GM23338 (cell line): ENCODE measurements at regions not wholly inside any gene's neighbourhood (a gene's known extent, or its start where the extent isn't known, plus 50 kb on each side); places are given as distances from the start of the nearest gene placed in this dataset.

Experiments used
- ATAC-seq: fragments of 200-7000 bp; cut with Tn5 transposase; 3 replicates; pipeline ENCODE4 v1.9.1; 2020
- DNase-seq: peaks from one replicate; pipeline ENCODE4 v3.0.0-alpha.2; 2015; ENCODE audit warnings: low spot score
- H2AFZ ChIP-seq: fragments of 200-600 bp; sonication (generic); 2 replicates; pipeline ENCODE4 v1.8.0; 2016; ENCODE audit warnings: antibody characterized with exemption, mild to moderate bottlenecking, moderate library complexity
- H3F3A ChIP-seq: fragments of 200-600 bp; sonication (generic); replicated peaks from 2 replicates; pipeline ENCODE4 v1.8.0; 2017; ENCODE audit warnings: antibody characterized with exemption, mixed run types, low read depth
- H3K27ac ChIP-seq: fragments of 200-600 bp; sonication (generic); 2 replicates; pipeline ENCODE4 v1.6.1; 2016; ENCODE audit warnings: low read depth
- H3K27me3 ChIP-seq: fragments of 200-600 bp; sonication (generic); 2 replicates; pipeline ENCODE4 v1.8.0; 2016; ENCODE audit warnings: mild to moderate bottlenecking, mixed run types, moderate library complexity; ENCODE audit not compliant: insufficient read depth
- H3K36me3 ChIP-seq: fragments of 200-600 bp; sonication (generic); 2 replicates; pipeline ENCODE4 v1.8.0; 2016; ENCODE audit warnings: mild to moderate bottlenecking; ENCODE audit not compliant: insufficient read depth
- H3K4me1 ChIP-seq: fragments of 200-600 bp; sonication (generic); 2 replicates; pipeline ENCODE4 v1.8.0; 2016; ENCODE audit warnings: mild to moderate bottlenecking, moderate library complexity; ENCODE audit not compliant: insufficient read depth
- H3K4me2 ChIP-seq: fragments of 200-600 bp; sonication (generic); 2 replicates; pipeline ENCODE4 v1.7.1; 2017; ENCODE audit warnings: mixed run types
- H3K4me3 ChIP-seq: fragments of 200-600 bp; sonication (generic); 2 replicates; pipeline ENCODE4 v1.6.1; 2016; ENCODE audit warnings: mixed run types
- H3K79me2 ChIP-seq: fragments of 200-600 bp; sonication (generic); replicated peaks from 2 replicates; pipeline ENCODE4 v1.8.0; 2017; ENCODE audit warnings: mild to moderate bottlenecking; ENCODE audit not compliant: insufficient read depth
- H3K9me2 ChIP-seq: fragments of 200-600 bp; sonication (generic); 2 replicates; pipeline ENCODE4 v1.8.0; 2017; ENCODE audit not compliant: insufficient read depth
- H4K20me1 ChIP-seq: fragments of 200-600 bp; sonication (generic); replicated peaks from 2 replicates; pipeline ENCODE4 v1.8.0; 2017; ENCODE audit warnings: mild to moderate bottlenecking; ENCODE audit not compliant: insufficient read depth
- H3K27ac Mint-ChIP-seq: 2 replicates; pipeline ENCODE4 v1.8.0; 2020; ENCODE audit warnings: inconsistent platforms, mild to moderate bottlenecking, moderate library complexity, mixed read lengths
- H3K27me3 Mint-ChIP-seq: 3 replicates; pipeline ENCODE4 v1.8.0; 2022; ENCODE audit warnings: low read depth, mild to moderate bottlenecking, moderate library complexity, mixed read lengths, inconsistent platforms; ENCODE audit not compliant: insufficient read depth, poor library complexity
- H3K36me3 Mint-ChIP-seq: 3 replicates; pipeline ENCODE4 v1.8.0; 2021; ENCODE audit warnings: low read depth, mild to moderate bottlenecking, inconsistent platforms, moderate library complexity, mixed read lengths
- H3K4me1 Mint-ChIP-seq: 3 replicates; pipeline ENCODE4 v1.8.0; 2020; ENCODE audit warnings: mild to moderate bottlenecking, inconsistent platforms, mixed read lengths
- H3K4me3 Mint-ChIP-seq: 3 replicates; pipeline ENCODE4 v1.8.0; 2021; ENCODE audit warnings: moderate library complexity, mild to moderate bottlenecking, inconsistent platforms, mixed read lengths
- H3K9me3 Mint-ChIP-seq: 3 replicates; pipeline ENCODE4 v1.8.0; 2020; ENCODE audit warnings: moderate library complexity, mild to moderate bottlenecking, inconsistent platforms, mixed read lengths
- CREB1 ChIP-seq: fragments of 250-450 bp; sonication (Bioruptor Pico); IDR thresholded peaks from 2 replicates; pipeline ENCODE4 v1.5.0; 2020; ENCODE audit warnings: low read depth, mild to moderate bottlenecking, moderate library complexity
- ETS1 ChIP-seq: IDR thresholded peaks from 2 replicates; pipeline ENCODE4 v1.6.1; 2016; ENCODE audit warnings: antibody characterized with exemption
- EZH2 ChIP-seq: fragments of 200-600 bp; sonication (generic); IDR thresholded peaks from one replicate; pipeline ENCODE4 v1.8.0; 2017; ENCODE audit warnings: antibody characterized with exemption, mild to moderate bottlenecking, low read depth; ENCODE audit not compliant: unreplicated experiment
- EZH2phosphoT487 ChIP-seq: fragments of 200-600 bp; sonication (generic); IDR thresholded peaks from one replicate; pipeline ENCODE4 v1.8.1; 2018; ENCODE audit warnings: antibody characterized with exemption; ENCODE audit not compliant: unreplicated experiment
- JUNB ChIP-seq: IDR thresholded peaks from one replicate; pipeline ENCODE4 v1.6.1; 2016; ENCODE audit warnings: antibody characterized with exemption; ENCODE audit not compliant: unreplicated experiment
- NANOG ChIP-seq: IDR thresholded peaks from 2 replicates; pipeline ENCODE4 v1.6.1; 2016; ENCODE audit warnings: antibody characterized with exemption, borderline replicate concordance
- POLR2AphosphoS5 ChIP-seq: IDR thresholded peaks from 2 replicates; pipeline ENCODE4 v1.6.1; 2016; ENCODE audit warnings: antibody characterized with exemption, low read depth
- REST ChIP-seq: IDR thresholded peaks from one replicate; pipeline ENCODE4 v1.6.1; 2018; ENCODE audit warnings: antibody characterized with exemption; ENCODE audit not compliant: unreplicated experiment
- STAT1 ChIP-seq: IDR thresholded peaks from one replicate; pipeline ENCODE4 v1.6.1; 2016; ENCODE audit warnings: antibody characterized with exemption; ENCODE audit not compliant: unreplicated experiment
- ZNF114 ChIP-seq: fragments of 250-450 bp; sonication (Bioruptor Pico); IDR thresholded peaks from 2 replicates; pipeline ENCODE4 v1.5.0; 2020; ENCODE audit warnings: mild to moderate bottlenecking, moderate library complexity
- ZNF331 ChIP-seq: fragments of 250-450 bp; sonication (Bioruptor Pico); IDR thresholded peaks from 2 replicates; pipeline ENCODE4 v1.5.0; 2020; ENCODE audit warnings: low read depth, mild to moderate bottlenecking, moderate library complexity
- TF ChIP-seq, protein P1 (sequence below): fragments of 250-450 bp; sonication (Bioruptor Pico); IDR thresholded peaks from 2 replicates; pipeline ENCODE4 v1.5.0; 2020; ENCODE audit warnings: mild to moderate bottlenecking, moderate library complexity
- TF ChIP-seq, protein P2 (sequence below), 2 experiments: fragments of 200-600 bp in 1 of 2; sonication (generic) in 1 of 2; conservative IDR thresholded peaks; 2 replicates each; pipeline versions ENCODE4 v1.5.1 to v1.6.1; 2016 to 2017; ENCODE audit warnings: antibody characterized with exemption in 2 of 2, low read depth in 2 of 2, mild to moderate bottlenecking in 2 of 2, moderate library complexity in 1 of 2

- no peak for TF ChIP-seq POLR2AphosphoS5
Observed at GRCh38 chr9:85168412-85168811, 498.9 kb downstream of the NTRK2 start (continued).

DNA sequence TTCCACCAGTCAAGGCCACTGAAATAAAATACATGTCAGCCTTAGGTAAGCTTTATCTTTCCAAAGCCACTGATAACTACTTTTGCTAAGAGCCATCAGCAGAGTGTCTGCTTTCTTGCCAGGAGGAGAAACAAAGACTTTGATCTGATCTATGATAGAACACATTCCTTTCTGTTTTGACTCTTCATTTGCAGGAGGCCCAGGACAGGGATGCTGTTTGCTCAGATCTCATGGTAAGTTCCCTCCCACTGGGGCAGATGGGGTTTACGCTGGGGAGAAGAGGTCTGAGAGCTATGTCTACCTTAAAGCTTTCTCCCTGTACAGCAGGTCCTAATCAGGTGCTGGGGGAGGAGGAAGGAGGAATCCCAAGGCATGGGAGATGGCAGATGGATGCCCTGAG lies 497.6 kb downstream of the NTRK2 start:
- H3K4me2 ChIP-seq, result no peak overlapping the region
- no peaks in the 10 kb centered on the region for H4K20me1 ChIP-seq
- no peak for ATAC-seq

More for the DNA sequence above, 497.6 kb downstream of the NTRK2 start:
- H3K36me3 Mint-ChIP-seq, result no peaks in the 10 kb centered on the region; the same call in 1 of the 3 replicates
- Histone ChIP-seq H2AFZ (peak overlapping the region; percentile 3; the same call in 1 of the 2 replicates), H3F3A (no peaks in the 10 kb centered on the region), H3K4me3 (no peak overlapping the region), H3K36me3 (no peaks in the 10 kb centered on the region; the same call in 1 of the 2 replicates), H3K27me3 (no peaks in the 10 kb centered on the region), H3K9me2 (no peaks in the 10 kb centered on the region), H3K4me1 (0 out of 2 replicates have a peak, but pooled peaks cover 4% of the 10 kb centered on the region), H3K27ac (no peak overlapping the region), H3K79me2 (no peaks in the 10 kb centered on the region)
- no peak for DNase-seq
- H3K4me3 Mint-ChIP-seq, result no peak overlapping the region
- TF ChIP-seq NANOG (no peak), EZH2phosphoT487 (no peak), POLR2AphosphoS5 (no peak), REST (no peak), ZNF331 (CRISPR knock-in tag) (no peak), STAT1 (no peak), ETS1 (no peak), JUNB (no peak), CREB1 (CRISPR knock-in tag) (no peak), ZNF114 (no peak), EZH2 (no peak)
- TF ChIP-seq, protein P1, sequence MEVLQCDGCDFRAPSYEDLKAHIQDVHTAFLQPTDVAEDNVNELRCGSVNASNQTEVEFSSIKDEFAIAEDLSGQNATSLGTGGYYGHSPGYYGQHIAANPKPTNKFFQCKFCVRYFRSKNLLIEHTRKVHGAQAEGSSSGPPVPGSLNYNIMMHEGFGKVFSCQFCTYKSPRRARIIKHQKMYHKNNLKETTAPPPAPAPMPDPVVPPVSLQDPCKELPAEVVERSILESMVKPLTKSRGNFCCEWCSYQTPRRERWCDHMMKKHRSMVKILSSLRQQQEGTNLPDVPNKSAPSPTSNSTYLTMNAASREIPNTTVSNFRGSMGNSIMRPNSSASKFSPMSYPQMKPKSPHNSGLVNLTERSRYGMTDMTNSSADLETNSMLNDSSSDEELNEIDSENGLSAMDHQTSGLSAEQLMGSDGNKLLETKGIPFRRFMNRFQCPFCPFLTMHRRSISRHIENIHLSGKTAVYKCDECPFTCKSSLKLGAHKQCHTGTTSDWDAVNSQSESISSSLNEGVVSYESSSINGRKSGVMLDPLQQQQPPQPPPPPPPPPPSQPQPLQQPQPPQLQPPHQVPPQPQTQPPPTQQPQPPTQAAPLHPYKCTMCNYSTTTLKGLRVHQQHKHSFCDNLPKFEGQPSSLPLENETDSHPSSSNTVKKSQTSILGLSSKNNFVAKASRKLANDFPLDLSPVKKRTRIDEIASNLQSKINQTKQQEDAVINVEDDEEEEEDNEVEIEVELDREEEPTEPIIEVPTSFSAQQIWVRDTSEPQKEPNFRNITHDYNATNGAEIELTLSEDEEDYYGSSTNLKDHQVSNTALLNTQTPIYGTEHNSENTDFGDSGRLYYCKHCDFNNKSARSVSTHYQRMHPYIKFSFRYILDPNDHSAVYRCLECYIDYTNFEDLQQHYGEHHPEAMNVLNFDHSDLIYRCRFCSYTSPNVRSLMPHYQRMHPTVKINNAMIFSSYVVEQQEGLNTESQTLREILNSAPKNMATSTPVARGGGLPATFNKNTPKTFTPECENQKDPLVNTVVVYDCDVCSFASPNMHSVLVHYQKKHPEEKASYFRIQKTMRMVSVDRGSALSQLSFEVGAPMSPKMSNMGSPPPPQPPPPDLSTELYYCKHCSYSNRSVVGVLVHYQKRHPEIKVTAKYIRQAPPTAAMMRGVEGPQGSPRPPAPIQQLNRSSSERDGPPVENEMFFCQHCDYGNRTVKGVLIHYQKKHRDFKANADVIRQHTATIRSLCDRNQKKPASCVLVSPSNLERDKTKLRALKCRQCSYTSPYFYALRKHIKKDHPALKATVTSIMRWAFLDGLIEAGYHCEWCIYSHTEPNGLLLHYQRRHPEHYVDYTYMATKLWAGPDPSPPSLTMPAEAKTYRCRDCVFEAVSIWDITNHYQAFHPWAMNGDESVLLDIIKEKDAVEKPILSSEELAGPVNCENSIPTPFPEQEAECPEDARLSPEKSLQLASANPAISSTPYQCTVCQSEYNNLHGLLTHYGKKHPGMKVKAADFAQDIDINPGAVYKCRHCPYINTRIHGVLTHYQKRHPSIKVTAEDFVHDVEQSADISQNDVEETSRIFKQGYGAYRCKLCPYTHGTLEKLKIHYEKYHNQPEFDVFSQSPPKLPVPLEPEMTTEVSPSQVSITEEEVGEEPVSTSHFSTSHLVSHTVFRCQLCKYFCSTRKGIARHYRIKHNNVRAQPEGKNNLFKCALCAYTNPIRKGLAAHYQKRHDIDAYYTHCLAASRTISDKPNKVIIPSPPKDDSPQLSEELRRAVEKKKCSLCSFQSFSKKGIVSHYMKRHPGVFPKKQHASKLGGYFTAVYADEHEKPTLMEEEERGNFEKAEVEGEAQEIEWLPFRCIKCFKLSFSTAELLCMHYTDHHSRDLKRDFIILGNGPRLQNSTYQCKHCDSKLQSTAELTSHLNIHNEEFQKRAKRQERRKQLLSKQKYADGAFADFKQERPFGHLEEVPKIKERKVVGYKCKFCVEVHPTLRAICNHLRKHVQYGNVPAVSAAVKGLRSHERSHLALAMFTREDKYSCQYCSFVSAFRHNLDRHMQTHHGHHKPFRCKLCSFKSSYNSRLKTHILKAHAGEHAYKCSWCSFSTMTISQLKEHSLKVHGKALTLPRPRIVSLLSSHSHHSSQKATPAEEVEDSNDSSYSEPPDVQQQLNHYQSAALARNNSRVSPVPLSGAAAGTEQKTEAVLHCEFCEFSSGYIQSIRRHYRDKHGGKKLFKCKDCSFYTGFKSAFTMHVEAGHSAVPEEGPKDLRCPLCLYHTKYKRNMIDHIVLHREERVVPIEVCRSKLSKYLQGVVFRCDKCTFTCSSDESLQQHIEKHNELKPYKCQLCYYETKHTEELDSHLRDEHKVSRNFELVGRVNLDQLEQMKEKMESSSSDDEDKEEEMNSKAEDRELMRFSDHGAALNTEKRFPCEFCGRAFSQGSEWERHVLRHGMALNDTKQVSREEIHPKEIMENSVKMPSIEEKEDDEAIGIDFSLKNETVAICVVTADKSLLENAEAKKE, result no peak
- TF ChIP-seq, protein P2, sequence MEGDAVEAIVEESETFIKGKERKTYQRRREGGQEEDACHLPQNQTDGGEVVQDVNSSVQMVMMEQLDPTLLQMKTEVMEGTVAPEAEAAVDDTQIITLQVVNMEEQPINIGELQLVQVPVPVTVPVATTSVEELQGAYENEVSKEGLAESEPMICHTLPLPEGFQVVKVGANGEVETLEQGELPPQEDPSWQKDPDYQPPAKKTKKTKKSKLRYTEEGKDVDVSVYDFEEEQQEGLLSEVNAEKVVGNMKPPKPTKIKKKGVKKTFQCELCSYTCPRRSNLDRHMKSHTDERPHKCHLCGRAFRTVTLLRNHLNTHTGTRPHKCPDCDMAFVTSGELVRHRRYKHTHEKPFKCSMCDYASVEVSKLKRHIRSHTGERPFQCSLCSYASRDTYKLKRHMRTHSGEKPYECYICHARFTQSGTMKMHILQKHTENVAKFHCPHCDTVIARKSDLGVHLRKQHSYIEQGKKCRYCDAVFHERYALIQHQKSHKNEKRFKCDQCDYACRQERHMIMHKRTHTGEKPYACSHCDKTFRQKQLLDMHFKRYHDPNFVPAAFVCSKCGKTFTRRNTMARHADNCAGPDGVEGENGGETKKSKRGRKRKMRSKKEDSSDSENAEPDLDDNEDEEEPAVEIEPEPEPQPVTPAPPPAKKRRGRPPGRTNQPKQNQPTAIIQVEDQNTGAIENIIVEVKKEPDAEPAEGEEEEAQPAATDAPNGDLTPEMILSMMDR (conservative IDR thresholded peaks at IDR 0.05; ENCODE audit: low read depth in 2 of 2), result no peak
- peaks cover 18% of the 10 kb centered on the region for H3K9me3 Mint-ChIP-seq
- no peak overlapping the region for H3K27ac Mint-ChIP-seq
- peaks cover 9% of the 10 kb centered on the region for H3K4me1 Mint-ChIP-seq
- H3K27me3 Mint-ChIP-seq, result no peaks in the 10 kb centered on the region
